GM19395 (cell line): ENCODE measurements at regions not wholly inside any gene's neighbourhood (a gene's known extent, or its start where the extent isn't known, plus 50 kb on each side); places are given as distances from the start of the nearest gene placed in this dataset.
"Not testable (repeated sequence)": the region's sequence is repeated elsewhere in the genome, so short reads cannot be mapped to it uniquely, and the experiment has no call there.

Experiments used
- ATAC-seq: cut with Tn5 transposase; IDR thresholded peaks from one replicate; pipeline ENCODE4 v1.9.1; 2021; ENCODE audit warnings: mild to moderate bottlenecking, moderate library complexity; ENCODE audit not compliant: unreplicated experiment

- ATAC-seq = no peak
These were observed 70.0 kb upstream of the NAMPT start for GRCh38 chr7:106354822-106355221.

GRCh38 chr7:106353944-106354343, 69.2 kb upstream of the NAMPT start:
- no peak for ATAC-seq

- ATAC-seq = no peak
These were observed 63.4 kb upstream of the NAMPT start for GRCh38 chr7:106348231-106348630.

- peak; percentile 38 for ATAC-seq
These were observed 62.5 kb upstream of the NAMPT start for GRCh38 chr7:106347229-106347833.

- ATAC-seq = peak; percentile 96
These were observed 62.0 kb upstream of the NAMPT start for GRCh38 chr7:106346678-106347217.

GRCh38 chr7:106346167-106346677, 61.4 kb upstream of the NAMPT start:
- ATAC-seq = no peak

- no peak for ATAC-seq
These were observed 60.8 kb upstream of the NAMPT start for GRCh38 chr7:106345421-106346166.

- no peak for ATAC-seq
These were observed 60.1 kb upstream of the NAMPT start for GRCh38 chr7:106344861-106345260.

- ATAC-seq = no peak
These were observed 59.4 kb upstream of the NAMPT start for GRCh38 chr7:106344211-106344610.

GRCh38 chr7:106342049-106342448, 57.3 kb upstream of the NAMPT start:
- ATAC-seq = not testable (repeated sequence)

- not testable (repeated sequence) for ATAC-seq
These were observed 55.4 kb upstream of the NAMPT start for GRCh38 chr7:106340247-106340596.

GRCh38 chr7:106339513-106340246, 54.9 kb upstream of the NAMPT start:
- no peak for ATAC-seq

GRCh38 chr7:106337754-106338153, 53.0 kb upstream of the NAMPT start:
- ATAC-seq = no peak

GRCh38 chr7:106335814-106336213, 51.0 kb upstream of the NAMPT start:
- ATAC-seq = no peak
